HG03108 (cell line): ENCODE measurements at regions not wholly inside any gene's neighbourhood (a gene's known extent, or its start where the extent isn't known, plus 50 kb on each side); places are given as distances from the start of the nearest gene placed in this dataset.
"Not testable (repeated sequence)": the region's sequence is repeated elsewhere in the genome, so short reads cannot be mapped to it uniquely, and the experiment has no call there.

Source experiments
- ATAC-seq: cut with Tn5 transposase; IDR thresholded peaks from one replicate; pipeline ENCODE4 v1.9.1; 2021; ENCODE audit warnings: moderate library complexity; ENCODE audit not compliant: unreplicated experiment

DNA sequence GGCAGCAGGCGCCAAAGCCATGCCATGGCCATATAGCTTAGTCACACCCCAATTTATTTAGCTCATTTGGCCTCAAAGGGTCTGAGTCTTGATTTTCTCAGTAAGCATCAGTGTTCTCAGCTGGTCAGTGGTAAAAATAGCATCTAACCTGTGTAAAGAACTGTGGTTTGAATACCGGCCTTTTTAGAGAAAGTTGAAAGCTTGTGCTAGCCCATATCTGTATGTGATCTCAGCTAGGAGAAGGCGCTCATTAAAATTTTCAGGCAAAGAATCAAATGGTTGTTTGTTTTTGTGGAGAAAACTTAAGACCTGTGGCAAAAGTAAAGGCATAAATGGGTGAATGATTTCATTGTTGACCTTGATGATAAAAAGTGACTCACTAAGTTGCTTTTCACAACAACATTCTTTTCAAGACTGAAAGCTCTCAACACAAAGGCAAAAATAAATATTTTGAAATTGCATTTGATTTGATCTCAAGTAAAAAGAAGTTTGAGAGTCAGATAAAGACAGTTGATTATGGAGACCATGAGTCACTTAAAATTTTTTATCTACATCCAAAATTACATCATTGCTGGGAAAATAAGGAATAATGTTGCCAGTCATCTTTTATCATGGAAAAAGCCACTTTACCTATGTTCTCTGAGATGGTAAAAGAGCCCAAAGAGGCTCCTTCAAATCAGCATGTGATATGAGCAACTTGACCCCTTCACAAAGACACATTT is 128.5 kb upstream of the RGS6 start:
- no peak for ATAC-seq

DNA sequence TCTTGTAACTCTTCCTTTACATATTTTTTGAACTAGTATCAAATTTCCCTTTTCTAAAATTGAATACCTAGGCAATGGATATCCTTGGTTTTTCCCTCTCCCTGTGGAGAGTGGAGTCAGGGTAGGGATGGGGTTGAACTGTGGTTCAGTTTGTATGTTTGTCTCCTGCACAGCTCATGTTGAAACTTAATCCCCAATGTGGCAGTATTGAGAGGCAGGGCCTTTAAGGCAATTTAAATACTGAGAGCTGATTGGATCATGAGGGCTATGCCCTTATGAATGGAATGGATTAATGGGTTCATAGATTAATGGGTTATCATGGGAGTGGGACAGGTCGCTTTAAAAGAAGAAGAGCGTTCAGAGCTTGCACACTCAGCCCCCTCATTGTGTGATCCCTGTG is 127.2 kb upstream of the RGS6 start:
- ATAC-seq = no peak

DNA sequence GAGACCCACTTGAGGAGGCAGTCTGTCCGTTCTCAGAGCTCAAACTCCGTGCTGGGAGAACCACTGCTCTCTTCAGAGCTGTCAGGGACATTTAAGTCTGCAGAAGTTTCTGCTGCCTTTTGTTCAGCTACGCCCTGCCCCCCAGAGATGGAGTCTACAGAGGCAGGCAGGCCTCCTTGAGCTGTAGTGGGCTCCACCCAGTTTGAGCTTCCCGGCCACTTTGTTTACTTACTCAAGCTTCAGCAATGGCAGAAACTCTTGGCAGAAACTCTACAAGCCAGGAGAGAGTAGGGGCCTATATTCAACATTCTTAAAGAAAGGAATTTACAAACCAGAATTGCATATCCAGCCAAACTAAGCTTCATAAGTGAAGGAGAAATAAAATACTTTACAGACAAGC is 125.2 kb upstream of the RGS6 start:
- not testable (repeated sequence) for ATAC-seq

DNA sequence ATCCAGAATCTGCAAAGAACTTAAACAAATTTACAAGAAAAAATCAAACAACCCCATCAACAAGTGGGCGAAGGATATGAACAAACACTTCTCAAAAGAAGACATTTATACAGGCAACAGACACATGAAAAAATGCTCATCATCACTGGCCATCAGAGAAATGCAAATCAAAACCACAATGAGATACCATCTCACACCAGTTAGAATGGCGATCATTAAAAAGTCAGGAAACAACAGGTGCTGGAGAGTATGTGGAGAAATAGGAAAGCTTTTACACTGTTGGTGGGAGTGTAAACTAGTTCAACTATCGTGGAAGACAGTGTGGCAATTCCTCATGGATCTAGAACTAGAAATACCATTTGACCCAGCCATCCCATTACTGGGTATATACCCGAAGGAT is 121.4 kb upstream of the RGS6 start:
- not testable (repeated sequence) for ATAC-seq

DNA sequence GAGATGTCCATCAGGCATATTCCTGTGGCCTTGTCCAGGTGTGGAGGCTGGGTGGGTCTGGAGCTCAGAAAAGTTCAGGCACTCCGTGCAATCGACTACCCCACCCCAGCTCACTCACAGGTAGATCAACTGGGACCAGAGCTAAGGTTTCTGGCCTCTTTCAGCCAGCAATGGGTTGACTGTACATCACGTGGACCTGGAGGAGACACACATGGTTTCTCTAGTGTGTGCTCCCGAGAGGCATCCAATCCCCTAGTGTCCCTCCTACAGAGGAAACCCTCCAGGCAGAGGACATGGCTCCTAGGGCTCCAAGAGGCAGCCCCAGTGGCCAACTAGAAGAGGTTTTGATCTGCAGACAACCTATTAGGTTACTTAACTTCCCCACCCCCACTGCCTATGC is 119.5 kb upstream of the RGS6 start:
- no peak for ATAC-seq

DNA sequence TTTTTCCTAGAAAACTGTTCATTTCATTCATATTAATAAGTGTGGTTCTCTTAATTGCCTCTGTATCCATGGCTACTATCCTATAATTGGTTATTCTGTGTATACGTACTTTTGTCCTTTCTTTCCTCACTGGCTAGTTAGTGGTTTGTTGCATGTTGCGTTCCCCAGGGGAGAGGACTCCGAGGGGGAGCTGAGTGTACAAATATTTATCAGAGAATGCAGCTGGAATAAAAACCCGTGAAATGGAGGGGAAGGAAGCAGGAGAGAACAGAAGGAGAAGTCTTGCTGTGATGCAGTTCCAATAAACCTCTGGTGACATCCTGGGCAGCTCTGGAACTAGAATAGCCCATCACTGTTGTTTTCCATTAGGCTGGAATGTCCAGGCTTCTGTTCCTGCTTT is 117.1 kb upstream of the RGS6 start:
- ATAC-seq = no peak

DNA sequence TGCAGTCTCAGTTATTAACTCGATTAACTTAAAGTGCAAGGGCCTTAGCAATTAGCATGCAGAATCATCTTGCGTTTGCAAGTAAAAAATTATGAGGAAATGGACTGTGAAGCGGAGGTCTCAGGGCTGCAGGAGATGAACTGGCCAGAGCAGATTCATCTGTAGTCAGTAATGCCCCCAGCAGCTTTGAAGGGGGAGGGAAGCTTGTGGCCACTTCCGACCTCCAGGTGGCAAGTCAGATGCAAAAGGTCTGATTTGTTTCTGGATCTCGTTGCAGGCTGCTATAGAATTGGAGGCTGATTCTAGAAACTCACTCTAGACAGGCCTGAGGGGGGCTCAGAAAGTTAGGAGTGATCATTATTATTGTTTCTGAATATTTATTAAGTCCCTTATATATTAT is 107.4 kb upstream of the RGS6 start:
- no peak for ATAC-seq

DNA sequence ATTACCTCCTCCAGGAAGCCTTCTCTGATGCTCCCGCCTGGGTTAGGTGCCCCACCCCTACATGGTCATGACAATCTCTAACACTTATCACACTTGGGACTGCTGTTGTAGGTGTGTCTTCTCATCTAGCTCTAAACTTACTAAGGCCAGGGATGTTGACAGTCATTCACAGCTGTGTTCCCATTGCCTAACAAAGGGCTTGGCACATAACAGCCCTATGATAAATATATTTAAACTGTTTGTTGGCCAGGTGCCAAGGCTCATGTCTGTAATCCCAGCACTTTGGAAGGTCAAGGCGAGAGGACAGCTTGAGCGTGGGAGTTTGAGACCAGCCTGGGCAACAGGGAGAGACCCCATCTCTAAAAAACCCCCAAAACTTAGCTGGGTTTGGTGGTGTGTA is 98.8 kb upstream of the RGS6 start:
- ATAC-seq = no peak

DNA sequence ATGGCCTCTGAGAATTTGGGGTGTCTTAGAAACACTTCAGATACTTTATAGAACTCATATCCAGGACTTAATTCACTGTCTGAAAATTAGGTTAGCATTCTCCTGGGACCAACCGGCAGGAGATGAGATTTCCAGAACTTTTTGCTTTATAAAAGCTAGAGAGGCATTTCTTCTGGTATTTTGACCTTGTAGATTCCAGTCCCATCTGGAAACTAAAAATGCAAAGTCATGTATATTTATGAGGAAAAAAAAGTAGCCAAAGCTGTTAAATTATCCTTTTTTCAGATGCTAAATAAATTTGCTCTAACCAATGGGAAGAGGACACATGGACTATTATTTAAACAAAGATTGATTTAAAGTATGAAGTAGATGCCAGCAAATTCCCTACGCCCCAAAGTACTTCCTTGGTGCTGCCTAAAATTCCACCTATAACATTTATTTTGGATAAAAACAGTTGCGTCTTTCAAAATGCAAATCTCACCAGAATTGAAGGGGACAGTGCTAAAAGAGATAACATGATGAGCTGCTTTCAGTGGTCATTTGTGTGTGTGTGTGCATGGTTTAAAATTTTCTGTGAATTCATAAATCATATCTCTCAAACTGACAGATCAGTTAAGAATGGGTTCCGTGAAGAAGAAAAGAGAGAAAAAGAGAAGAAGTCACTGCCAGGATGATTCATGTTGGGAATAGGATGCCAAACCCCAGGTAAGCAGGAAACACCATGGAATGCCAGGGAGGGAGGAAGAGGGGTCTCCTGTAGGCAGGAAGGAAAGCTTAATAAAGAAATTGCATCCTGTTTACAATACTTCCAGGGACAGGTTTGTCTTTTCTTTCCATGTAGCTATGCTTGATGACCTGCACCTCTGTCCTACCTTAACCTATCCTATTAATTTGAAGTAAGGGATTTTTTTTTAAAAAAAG is 97.7 kb upstream of the RGS6 start:
- ATAC-seq = no peak

DNA sequence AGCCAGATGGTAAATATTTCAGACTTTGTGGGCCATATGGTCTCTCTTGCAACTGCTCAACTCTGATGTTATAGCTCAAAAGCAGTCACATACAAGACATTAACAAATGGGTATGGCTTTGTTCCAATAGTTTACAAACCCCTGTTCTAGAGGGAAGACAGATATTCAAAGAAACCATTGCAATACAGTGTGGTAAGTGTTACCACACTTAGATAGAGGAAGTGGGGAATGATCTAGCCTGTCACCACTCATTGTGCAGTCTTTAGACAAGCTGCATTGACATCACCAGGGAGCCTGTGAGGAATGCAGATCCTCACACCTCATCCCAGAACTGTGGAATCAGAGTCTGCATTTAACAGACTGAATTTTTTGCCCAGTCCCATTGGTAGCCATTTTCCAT is 80.0 kb upstream of the RGS6 start:
- ATAC-seq = no peak

DNA sequence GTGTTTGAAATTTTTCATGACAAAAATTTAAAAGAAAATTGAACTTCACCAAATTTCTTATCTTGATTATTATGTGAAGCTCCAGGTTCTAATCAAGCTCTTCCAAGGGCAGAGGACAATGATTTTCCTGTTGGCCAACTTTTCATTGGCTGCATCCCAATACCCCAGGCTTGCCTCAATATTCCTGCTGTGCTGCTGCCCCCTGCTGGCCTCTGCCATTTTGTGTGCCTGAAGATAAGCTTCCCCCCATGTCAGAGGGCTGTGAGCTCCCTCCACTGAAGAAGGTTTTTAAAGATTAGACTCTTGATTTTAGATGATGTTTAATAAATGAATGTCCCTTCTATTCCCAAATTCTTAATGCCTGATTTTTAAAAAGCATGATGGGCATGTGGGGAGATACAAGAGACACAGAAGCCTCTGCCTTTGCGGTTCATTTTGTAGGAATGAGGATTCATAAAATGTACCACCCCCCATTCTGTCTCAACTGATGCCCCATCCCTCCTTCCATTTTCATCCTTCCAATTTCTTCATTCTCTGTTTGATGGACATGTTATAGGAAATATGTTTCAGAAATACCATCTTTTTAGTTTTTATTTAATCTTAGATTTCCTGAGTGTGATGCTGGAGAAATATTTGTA is 76.7 kb upstream of the RGS6 start:
- no peak for ATAC-seq

DNA sequence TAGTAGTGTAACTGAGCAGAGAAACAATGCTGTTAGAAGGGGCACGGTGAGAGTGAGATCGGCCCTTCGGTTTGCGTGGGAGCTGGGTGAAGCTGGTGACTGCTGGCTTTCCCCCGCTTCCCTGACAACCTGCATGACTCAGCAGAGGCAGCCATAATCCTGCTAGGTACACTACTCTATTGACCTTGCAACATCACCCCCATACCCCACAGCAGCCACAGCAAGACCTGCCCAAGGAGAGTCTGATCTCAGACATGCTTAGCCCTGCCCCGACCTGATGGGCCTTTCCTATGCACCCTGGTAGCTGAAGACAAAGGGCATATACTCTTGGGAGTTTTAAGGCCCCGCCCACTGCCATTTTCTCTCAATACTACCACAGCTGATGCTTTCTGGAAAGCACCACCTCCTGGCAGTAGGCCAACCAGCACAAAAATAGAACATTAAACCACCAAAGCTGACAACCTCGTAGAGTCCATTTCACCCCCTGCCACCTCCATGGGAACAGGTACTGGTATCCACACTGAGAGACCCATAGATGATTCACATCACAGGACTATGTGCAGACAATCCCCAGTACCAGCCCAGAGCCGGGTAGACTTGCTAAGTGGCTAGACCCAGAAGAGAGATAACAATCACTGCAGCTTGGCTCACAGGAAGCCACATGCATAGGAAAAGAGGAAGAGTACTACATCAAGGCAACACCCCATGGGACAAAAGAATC is 75.9 kb upstream of the RGS6 start:
- no peak for ATAC-seq

DNA sequence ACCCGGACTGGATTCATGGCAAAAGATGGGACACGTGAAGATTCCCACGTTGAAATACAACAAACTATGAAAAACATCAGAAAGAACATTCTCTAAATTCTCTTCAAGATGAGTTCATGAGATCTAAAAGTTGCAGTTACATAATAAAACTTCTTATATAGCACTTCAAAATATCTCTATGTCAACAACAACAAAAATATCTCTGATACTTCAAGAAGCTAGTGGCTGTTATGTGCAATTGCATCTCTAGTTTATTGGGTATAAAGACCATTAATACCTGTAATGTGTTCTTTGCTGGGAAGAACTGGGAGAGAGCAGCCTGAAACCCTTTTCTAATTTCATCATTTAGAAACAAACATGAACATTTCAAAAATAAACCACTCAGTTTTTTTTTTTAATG is 69.2 kb upstream of the RGS6 start:
- ATAC-seq = no peak

DNA sequence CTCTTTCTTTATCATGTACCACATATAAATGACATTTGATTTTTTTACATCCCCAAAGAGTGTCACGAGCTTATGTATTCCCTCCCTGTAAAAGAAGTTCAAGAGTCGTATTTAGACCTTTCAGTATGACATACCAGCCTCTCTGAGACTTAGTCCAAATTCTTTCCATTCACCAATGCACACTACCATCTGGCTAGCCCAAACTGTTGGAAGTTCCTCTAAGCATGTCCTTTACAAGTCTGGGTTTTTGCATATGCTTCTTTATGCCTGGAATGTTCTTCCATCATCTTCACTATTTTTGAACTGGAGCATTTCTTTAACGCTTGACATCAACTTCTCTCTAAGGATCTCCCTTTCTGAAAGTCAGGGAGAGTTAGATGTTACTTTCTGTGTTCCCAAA is 68.5 kb upstream of the RGS6 start:
- no peak for ATAC-seq
